Neutrophil (primary cell): ENCODE measurements at regions not wholly inside any gene's neighbourhood (a gene's known extent, or its start where the extent isn't known, plus 50 kb on each side); places are given as distances from the start of the nearest gene placed in this dataset.

Experiments
- H3K27ac ChIP-seq: fragments of 200-600 bp; sonication (generic); 2 replicates; pipeline ENCODE4 v1.5.1; 2016; ENCODE audit warnings: mild to moderate bottlenecking, moderate library complexity
- H3K27me3 ChIP-seq: fragments of 200-600 bp; sonication (generic); 2 replicates; pipeline ENCODE4 v1.6.0; 2016; ENCODE audit warnings: mild to moderate bottlenecking
- H3K36me3 ChIP-seq: fragments of 200-600 bp; sonication (generic); 2 replicates; pipeline ENCODE4 v1.5.1; 2017
- H3K4me1 ChIP-seq, 2 experiments: fragments of 200-600 bp in 1 of 2; sonication (generic) in 1 of 2; 1 replicate in 1 of 2; 2 replicates in 1 of 2; pipeline versions ENCODE4 v1.5.1 to v1.6.1; 2013 to 2016; ENCODE audit warnings: low read depth in 1 of 2, low read length in 1 of 2, mild to moderate bottlenecking in 1 of 2, moderate library complexity in 1 of 2; ENCODE audit not compliant: control insufficient read depth in 1 of 2, insufficient read depth in 1 of 2
- H3K4me3 ChIP-seq, 2 experiments: fragments of 200-600 bp in 1 of 2; sonication (generic) in 1 of 2; 1 replicate in 1 of 2; 2 replicates in 1 of 2; pipeline ENCODE4 v1.5.1; 2013 to 2016; ENCODE audit warnings: low read depth in 1 of 2, low read length in 1 of 2, mild to moderate bottlenecking in 1 of 2, moderate library complexity in 1 of 2
- H3K9me3 ChIP-seq: fragments of 200-600 bp; sonication (generic); 2 replicates; pipeline ENCODE4 v1.5.1; 2016
- CTCF ChIP-seq: fragments of 200-600 bp; sonication (generic); IDR thresholded peaks from 2 replicates; pipeline ENCODE4 v1.5.1; 2016; ENCODE audit warnings: antibody characterized with exemption

- H3K36me3 ChIP-seq: no peaks in the 10 kb centered on the region
- no peak for TF ChIP-seq CTCF
- H3K9me3 ChIP-seq: no peaks in the 10 kb centered on the region
- H3K27me3 ChIP-seq: no peaks in the 10 kb centered on the region
- no peaks in the 10 kb centered on the region for H3K4me1 ChIP-seq
- no peak overlapping the region for H3K27ac ChIP-seq
- no peak overlapping the region for H3K4me3 ChIP-seq
Observed at GRCh38 chr13:74024314-74024713, 109.9 kb downstream of the KLF12 start.

GRCh38 chr13:74023484-74023883 lies 110.7 kb downstream of the KLF12 start:
- Histone ChIP-seq H3K4me3 (no peak overlapping the region), H3K27me3 (no peaks in the 10 kb centered on the region), H3K9me3 (no peaks in the 10 kb centered on the region), H3K36me3 (no peaks in the 10 kb centered on the region), H3K27ac (no peak overlapping the region), H3K4me1 (no peaks in the 10 kb centered on the region)
- TF ChIP-seq CTCF: no peak

GRCh38 chr13:74021505-74021904 lies 112.7 kb downstream of the KLF12 start:
- no peak overlapping the region for H3K27ac ChIP-seq
- no peaks in the 10 kb centered on the region for H3K4me1 ChIP-seq
- H3K9me3 ChIP-seq: no peaks in the 10 kb centered on the region
- no peak for TF ChIP-seq CTCF
- H3K36me3 ChIP-seq: no peaks in the 10 kb centered on the region
- H3K4me3 ChIP-seq: no peak overlapping the region
- no peaks in the 10 kb centered on the region for H3K27me3 ChIP-seq

- Histone ChIP-seq H3K27me3 (no peaks in the 10 kb centered on the region), H3K36me3 (no peaks in the 10 kb centered on the region), H3K4me3 (no peak overlapping the region), H3K27ac (no peak overlapping the region), H3K4me1 (no peaks in the 10 kb centered on the region), H3K9me3 (no peaks in the 10 kb centered on the region)
- no peak for TF ChIP-seq CTCF
Observed at GRCh38 chr13:74018062-74018431, 116.2 kb downstream of the KLF12 start.

GRCh38 chr13:74017301-74018061 lies 116.7 kb downstream of the KLF12 start:
- Histone ChIP-seq H3K4me3 (no peak overlapping the region), H3K36me3 (no peaks in the 10 kb centered on the region), H3K27ac (no peak overlapping the region), H3K4me1 (no peaks in the 10 kb centered on the region), H3K9me3 (no peaks in the 10 kb centered on the region), H3K27me3 (no peaks in the 10 kb centered on the region)
- no peak for TF ChIP-seq CTCF

GRCh38 chr13:74015137-74015536 lies 119.1 kb downstream of the KLF12 start:
- H3K36me3 ChIP-seq: no peaks in the 10 kb centered on the region
- H3K9me3 ChIP-seq: no peaks in the 10 kb centered on the region
- no peak overlapping the region for H3K4me3 ChIP-seq
- no peak for TF ChIP-seq CTCF
- no peak overlapping the region for H3K27ac ChIP-seq
- no peaks in the 10 kb centered on the region for H3K4me1 ChIP-seq
- no peaks in the 10 kb centered on the region for H3K27me3 ChIP-seq
